ENCODE measurements at regions not wholly inside any gene's neighbourhood (a gene's known extent, or its start where the extent isn't known, plus 50 kb on each side); places are given as distances from the start of the nearest gene placed in this dataset.
A peak's percentile ranks its signal among the peaks of the same experiment; 100 is the strongest.

- Histone ChIP-seq H3K4me1 (ENCODE audit: control insufficient read depth in 2 of 3, insufficient read depth in 2 of 3, low read depth in 1 of 3, low read length in 3 of 3) (no peaks in the 10 kb centered on the region), H3K4me3 (ENCODE audit: low read length in 3 of 3) (no peak overlapping the region), H3K36me3 (ENCODE audit: control insufficient read depth in 2 of 3, insufficient read depth in 3 of 3, low read length in 3 of 3) (no peaks in the 10 kb centered on the region), H3K9me3 (ENCODE audit: control insufficient read depth in 2 of 3, insufficient read depth in 1 of 3, low read length in 3 of 3) (no peaks in the 10 kb centered on the region), H3K9ac (ENCODE audit: low read length in 3 of 3) (no peak overlapping the region), H3K27ac (ENCODE audit: low read depth in 2 of 2, low read length in 2 of 2) (no peak overlapping the region), H3K27me3 (ENCODE audit: control insufficient read depth, insufficient read depth, low read length) (no peaks in the 10 kb centered on the region)
- no peak for FAIRE-seq
- intact Hi-C loops (cut with DNase I) = no loop called here
- TF ChIP-seq CTCF (IDR thresholded peaks at IDR 0.05; ENCODE audit: borderline replicate concordance, extremely low read depth, insufficient read depth) = no peak
- no peak for DNase-seq
These were observed 86.9 kb upstream of the COL8A1 start for GRCh38 chr3:99551520-99551919.

GRCh38 chr3:99549957-99550603 lies 88.3 kb upstream of the COL8A1 start:
- Histone ChIP-seq H3K27me3 (ENCODE audit: control insufficient read depth, insufficient read depth, low read length) (no peaks in the 10 kb centered on the region), H3K27ac (ENCODE audit: low read depth in 2 of 2, low read length in 2 of 2) (no peak overlapping the region), H3K36me3 (ENCODE audit: control insufficient read depth in 2 of 3, insufficient read depth in 3 of 3, low read length in 3 of 3) (no peaks in the 10 kb centered on the region), H3K9me3 (ENCODE audit: control insufficient read depth in 2 of 3, insufficient read depth in 1 of 3, low read length in 3 of 3) (no peaks in the 10 kb centered on the region), H3K4me1 (ENCODE audit: control insufficient read depth in 2 of 3, insufficient read depth in 2 of 3, low read depth in 1 of 3, low read length in 3 of 3) (peaks cover 0 to 4% (median 2%) of the 10 kb centered on the region in 3 donors), H3K9ac (ENCODE audit: low read length in 3 of 3) (no peak overlapping the region), H3K4me3 (ENCODE audit: low read length in 3 of 3) (no peak overlapping the region)
- no peak for TF ChIP-seq CTCF (IDR thresholded peaks at IDR 0.05; ENCODE audit: borderline replicate concordance, extremely low read depth, insufficient read depth)
- FAIRE-seq (no peak), DNase-seq (no peak)
- intact Hi-C loops (cut with DNase I) = no loop called here

- Histone ChIP-seq H3K27me3 (ENCODE audit: control insufficient read depth, insufficient read depth, low read length) (no peaks in the 10 kb centered on the region), H3K4me3 (ENCODE audit: low read length in 3 of 3) (no peak overlapping the region), H3K27ac (ENCODE audit: low read depth in 2 of 2, low read length in 2 of 2) (no peak overlapping the region), H3K4me1 (ENCODE audit: control insufficient read depth in 2 of 3, insufficient read depth in 2 of 3, low read depth in 1 of 3, low read length in 3 of 3) (peaks cover 0 to 4% (median 2%) of the 10 kb centered on the region in 3 donors), H3K36me3 (ENCODE audit: control insufficient read depth in 2 of 3, insufficient read depth in 3 of 3, low read length in 3 of 3) (no peaks in the 10 kb centered on the region), H3K9ac (ENCODE audit: low read length in 3 of 3) (no peak overlapping the region), H3K9me3 (ENCODE audit: control insufficient read depth in 2 of 3, insufficient read depth in 1 of 3, low read length in 3 of 3) (no peaks in the 10 kb centered on the region)
- intact Hi-C loops (cut with DNase I) = no loop called here
- DNase-seq = peak in 1 of 5 donors; percentile 34
- FAIRE-seq = peak; percentile 35
- TF ChIP-seq CTCF (IDR thresholded peaks at IDR 0.05; ENCODE audit: borderline replicate concordance, extremely low read depth, insufficient read depth) = no peak
These were observed 89.2 kb upstream of the COL8A1 start for GRCh38 chr3:99549220-99549619.

GRCh38 chr3:99548674-99549073 lies 89.7 kb upstream of the COL8A1 start:
- Histone ChIP-seq H3K27ac (ENCODE audit: low read depth in 2 of 2, low read length in 2 of 2) (no peak overlapping the region), H3K9me3 (ENCODE audit: control insufficient read depth in 2 of 3, insufficient read depth in 1 of 3, low read length in 3 of 3) (no peaks in the 10 kb centered on the region), H3K4me1 (ENCODE audit: control insufficient read depth in 2 of 3, insufficient read depth in 2 of 3, low read depth in 1 of 3, low read length in 3 of 3) (peaks cover 0 to 4% (median 2%) of the 10 kb centered on the region in 3 donors), H3K4me3 (ENCODE audit: low read length in 3 of 3) (no peak overlapping the region), H3K9ac (ENCODE audit: low read length in 3 of 3) (no peak overlapping the region), H3K36me3 (ENCODE audit: control insufficient read depth in 2 of 3, insufficient read depth in 3 of 3, low read length in 3 of 3) (no peaks in the 10 kb centered on the region), H3K27me3 (ENCODE audit: control insufficient read depth, insufficient read depth, low read length) (no peaks in the 10 kb centered on the region)
- FAIRE-seq (no peak), DNase-seq (no peak)
- intact Hi-C loops (cut with DNase I) = no loop called here
- TF ChIP-seq CTCF (IDR thresholded peaks at IDR 0.05; ENCODE audit: borderline replicate concordance, extremely low read depth, insufficient read depth) = no peak

Measured in kidney (tissue), 13 donors.